Endothelial cell of umbilical vein (primary cell): ENCODE measurements at regions not wholly inside any gene's neighbourhood (a gene's known extent, or its start where the extent isn't known, plus 50 kb on each side); places are given as distances from the start of the nearest gene placed in this dataset.

ENCODE experiments used
- BruUV-seq: library from RNA; stranded (reverse); fragments of 400-500 nt; replicated peaks from 2 replicates; lab custom pipeline; 2021; lab: Mats Ljungman, UMichigan
- CTCF ChIA-PET: fragments of 300-600, 350-600 bp; sonication (Branson Sonifier 250); formaldehyde crosslinking; loops from one replicate; lab custom pipeline; 2021; ENCODE audit warnings: antibody characterized with exemption, inconsistent platforms; lab: Charles Lee
- POLR2A ChIA-PET: fragments of 300-600, 350-600 bp; sonication (Branson Sonifier 250); formaldehyde crosslinking; loops from one replicate; lab custom pipeline; 2021; ENCODE audit warnings: antibody characterized with exemption, inconsistent platforms; lab: Charles Lee
- DNase-seq: peaks from one replicate; pipeline ENCODE4 v3.0.0-alpha.2; 2011; ENCODE audit warnings: low read depth, low spot score
- FAIRE-seq: peaks from 2 replicates; lab custom pipeline; 2011; peaks lifted over from hg19 to GRCh38; lab: Jason Lieb, UNC
- H2AFZ ChIP-seq: 2 replicates; pipeline ENCODE4 v1.6.0; 2012; ENCODE audit warnings: low read depth, low read length, control low read depth, inconsistent platforms
- H3K27ac ChIP-seq: 2 replicates; pipeline ENCODE4 v1.5.1; 2011; ENCODE audit warnings: low read depth, mild to moderate bottlenecking, control low read depth, low read length, moderate library complexity; ENCODE audit not compliant: insufficient read depth
- H3K27me3 ChIP-seq, 2 experiments: 2 replicates each; pipeline versions ENCODE4 v1.6.0 to v1.6.1; 2011; ENCODE audit warnings: low read length in 2 of 2, mixed read lengths in 1 of 2; ENCODE audit not compliant: control insufficient read depth in 2 of 2, insufficient read depth in 2 of 2
- H3K36me3 ChIP-seq, 2 experiments: 2 replicates in 1 of 2; 3 replicates in 1 of 2; pipeline ENCODE4 v1.5.1; 2011; ENCODE audit warnings: low read length in 2 of 2, mild to moderate bottlenecking in 1 of 2, moderate library complexity in 1 of 2; ENCODE audit not compliant: control insufficient read depth in 2 of 2, insufficient read depth in 2 of 2; ENCODE audit errors: extremely low read depth in 1 of 2
- H3K4me1 ChIP-seq: 3 replicates; pipeline ENCODE4 v1.5.1; 2011; ENCODE audit warnings: mild to moderate bottlenecking, low read length; ENCODE audit not compliant: control insufficient read depth, insufficient read depth; ENCODE audit errors: extremely low read depth
- H3K4me2 ChIP-seq: 2 replicates; pipeline ENCODE4 v1.6.1; 2011; ENCODE audit warnings: low read length, control low read depth, mixed read lengths; ENCODE audit not compliant: insufficient read depth
- H3K4me3 ChIP-seq, 3 experiments: fragments of 200-600 bp in 1 of 3; sonication (generic), shearing (Covaris generic) in 1 of 3; replicated peaks in 1 of 3; 2 replicates each; pipeline ENCODE4 v1.5.1; 2011 to 2016; ENCODE audit warnings: control low read depth in 3 of 3, low read length in 3 of 3, mild to moderate bottlenecking in 2 of 3, inconsistent platforms in 1 of 3, low read depth in 1 of 3, moderate library complexity in 1 of 3; ENCODE audit not compliant: insufficient read depth in 1 of 3
- H3K79me2 ChIP-seq: 2 replicates; pipeline ENCODE4 v1.6.0; 2012; ENCODE audit warnings: low read length, inconsistent platforms; ENCODE audit not compliant: control insufficient read depth, insufficient read depth
- H3K9ac ChIP-seq: replicated peaks from 2 replicates; pipeline ENCODE3; 2011; ENCODE audit warnings: low read length, control low read depth; ENCODE audit not compliant: insufficient read depth; ENCODE audit errors: extremely low read depth
- H3K9me1 ChIP-seq: replicated peaks from 3 replicates; pipeline ENCODE4 v1.6.0; 2011; ENCODE audit warnings: mild to moderate bottlenecking, low read length; ENCODE audit not compliant: control insufficient read depth, insufficient read depth; ENCODE audit errors: extremely low read depth
- H3K9me3 ChIP-seq: replicated peaks from 2 replicates; pipeline ENCODE4 v1.5.1; 2012; ENCODE audit warnings: low read length, inconsistent platforms; ENCODE audit not compliant: control insufficient read depth, insufficient read depth
- H4K20me1 ChIP-seq: replicated peaks from 2 replicates; pipeline ENCODE3; 2011; ENCODE audit warnings: mild to moderate bottlenecking, low read length; ENCODE audit not compliant: control insufficient read depth, insufficient read depth; ENCODE audit errors: extremely low read depth
- CTCF ChIP-seq, 2 donors: IDR thresholded peaks; 1 replicate in 1 of 2; 2 replicates in 1 of 2; pipeline ENCODE4 v1.5.1; 2011; ENCODE audit warnings: low read length in 2 of 2, mild to moderate bottlenecking in 2 of 2, moderate library complexity in 2 of 2, control low read depth in 1 of 2, inconsistent platforms in 1 of 2, low read depth in 1 of 2; ENCODE audit not compliant: insufficient read depth in 1 of 2; ENCODE audit errors: extremely low read depth in 1 of 2
- EZH2 ChIP-seq: IDR thresholded peaks from 2 replicates; pipeline ENCODE4 v1.6.1; 2012; ENCODE audit warnings: borderline replicate concordance, low read depth, mild to moderate bottlenecking, moderate library complexity, low read length, inconsistent platforms; ENCODE audit not compliant: severe bottlenecking
- FOS ChIP-seq: IDR thresholded peaks from 2 replicates; pipeline ENCODE4 v1.6.1; 2011; ENCODE audit warnings: mild to moderate bottlenecking, low read length, moderate library complexity, borderline replicate concordance; ENCODE audit not compliant: insufficient read depth
- GATA2 ChIP-seq: IDR thresholded peaks from 2 replicates; pipeline ENCODE4 v1.7.0; 2011; ENCODE audit warnings: low read depth, mild to moderate bottlenecking, moderate library complexity, mixed read lengths, low read length; ENCODE audit not compliant: insufficient read length, insufficient read depth
- JUN ChIP-seq: IDR thresholded peaks from 2 replicates; pipeline ENCODE4 v1.6.1; 2011; ENCODE audit warnings: borderline replicate concordance, low read depth; ENCODE audit not compliant: insufficient read length, insufficient read depth
- MAX ChIP-seq: IDR thresholded peaks from 2 replicates; pipeline ENCODE4 v1.6.1; 2011; ENCODE audit not compliant: insufficient read depth, insufficient read length
- MYC ChIP-seq: IDR thresholded peaks from one replicate; pipeline ENCODE4 v1.6.1; 2011; ENCODE audit warnings: mild to moderate bottlenecking, low read depth, low read length
- POLR2A ChIP-seq: IDR thresholded peaks from 2 replicates; pipeline ENCODE4 v1.6.1; 2012; ENCODE audit warnings: low read depth, mild to moderate bottlenecking, control low read depth, low read length
- POLR2AphosphoS5 ChIP-seq: IDR thresholded peaks from 2 replicates; pipeline ENCODE4 v1.6.1; 2012; ENCODE audit warnings: low read depth, mild to moderate bottlenecking, control low read depth, low read length, moderate library complexity; ENCODE audit not compliant: insufficient read depth
- dilution Hi-C: fragments of 300-500 bp; cut with MboI; formaldehyde crosslinking; loops from one replicate; pipeline ENCODE4 v1.15.0; 2019; ENCODE audit warnings: low sequenced_read_pairs; ENCODE audit not compliant: extremely low pct_ligation_motif_present
- intact Hi-C: fragments of 100-400 bp; cut with micrococcal nuclease; formaldehyde crosslinking; loops from one replicate; pipeline ENCODE4 v1.10.0; 2022

DNA sequence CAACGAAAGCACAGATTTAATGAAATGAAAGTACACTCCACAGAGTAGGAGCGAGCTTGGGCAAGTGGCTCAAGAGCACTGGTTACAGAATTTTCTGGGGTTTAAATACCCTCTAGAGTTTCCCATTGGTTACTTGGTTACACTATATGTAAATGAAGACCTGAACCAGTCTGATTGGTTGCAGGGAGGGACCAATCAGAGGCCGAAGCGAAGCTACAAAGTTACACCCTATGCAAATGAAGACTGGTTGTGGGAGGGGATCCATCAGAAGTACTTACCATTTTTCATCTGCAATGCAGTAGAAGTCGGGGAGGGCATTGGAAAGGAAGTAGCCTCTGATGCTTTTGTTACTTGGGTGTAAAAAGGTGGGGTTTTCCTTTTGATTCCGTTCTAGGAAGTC lies 132.0 kb downstream of the PMP22 start:
- TF ChIP-seq CTCF (IDR thresholded peaks at IDR 0.05; ENCODE audit: extremely low read depth in 1 of 2, insufficient read depth in 1 of 2, low read depth in 1 of 2, low read length in 2 of 2) (no peak), FOS (no peak), POLR2AphosphoS5 (no peak), POLR2A (no peak), EZH2 (no peak), GATA2 (no peak), MAX (no peak), MYC (no peak), JUN (no peak)
- Histone ChIP-seq H3K9ac (no peak overlapping the region), H3K9me3 (no peaks in the 10 kb centered on the region), H3K4me3 (no peak overlapping the region), H4K20me1 (no peaks in the 10 kb centered on the region), H2AFZ (no peak overlapping the region), H3K4me2 (no peak overlapping the region), H3K4me1 (no peaks in the 10 kb centered on the region), H3K36me3 (no peaks in the 10 kb centered on the region), H3K27me3 (no peaks in the 10 kb centered on the region), H3K9me1 (no peaks in the 10 kb centered on the region), H3K27ac (no peak overlapping the region), H3K79me2 (no peaks in the 10 kb centered on the region)
- DNase-seq (no peak), FAIRE-seq (no peak)
- POLR2A ChIA-PET: no interaction called here
- intact Hi-C loops (no loop called here), dilution Hi-C loops (no loop called here)
- no TSS peak for BruUV-seq
- CTCF ChIA-PET: no interaction called here
